Adrenal gland (tissue), 5 donors: ENCODE measurements at regions not wholly inside any gene's neighbourhood (a gene's known extent, or its start where the extent isn't known, plus 50 kb on each side); places are given as distances from the start of the nearest gene placed in this dataset.

ENCODE experiments used
- POLR2A ChIP-seq, 2 donors: fragments of 450-650 bp; IDR thresholded peaks; one replicate each; pipeline ENCODE4 v1.6.1; 2017; ENCODE audit warnings: antibody characterized with exemption in 2 of 2, mild to moderate bottlenecking in 2 of 2, moderate library complexity in 1 of 2
- TF ChIP-seq, protein P1 (sequence below), 6 experiments: fragments of 450-650 bp in 4 of 6; fragments of 200-600 bp in 2 of 6; sonication (generic) in 1 of 6; IDR thresholded peaks; 1 replicate in 5 of 6; 2 replicates in 1 of 6; pipeline versions ENCODE4 v1.5.1 to v1.8.0; 2016 to 2021; ENCODE audit warnings: antibody characterized with exemption in 6 of 6, mild to moderate bottlenecking in 2 of 6, moderate library complexity in 1 of 6
- donor health status: DM: no; HTN: no; CAD: no.

DNA sequence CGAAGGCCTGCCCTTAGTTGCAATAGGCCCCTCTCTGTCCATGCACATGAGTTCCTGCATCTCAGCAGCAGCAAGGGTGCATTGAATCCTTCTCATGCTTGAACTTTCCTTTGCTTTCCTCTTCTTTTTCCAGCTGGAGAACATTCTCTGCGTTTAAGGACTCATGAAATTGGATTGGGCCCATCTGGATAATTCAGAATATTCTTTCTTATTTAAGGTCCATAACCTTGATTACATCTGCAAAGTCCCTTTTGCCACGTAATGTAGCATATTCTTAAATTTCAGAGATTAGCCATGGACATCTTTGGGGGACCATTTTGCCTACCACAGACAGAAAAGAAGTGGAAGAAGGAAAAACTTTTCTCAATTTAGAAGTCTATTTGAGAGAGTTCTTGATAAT, 159.7 kb upstream of the C21orf91 start:
- TF ChIP-seq, protein P1, sequence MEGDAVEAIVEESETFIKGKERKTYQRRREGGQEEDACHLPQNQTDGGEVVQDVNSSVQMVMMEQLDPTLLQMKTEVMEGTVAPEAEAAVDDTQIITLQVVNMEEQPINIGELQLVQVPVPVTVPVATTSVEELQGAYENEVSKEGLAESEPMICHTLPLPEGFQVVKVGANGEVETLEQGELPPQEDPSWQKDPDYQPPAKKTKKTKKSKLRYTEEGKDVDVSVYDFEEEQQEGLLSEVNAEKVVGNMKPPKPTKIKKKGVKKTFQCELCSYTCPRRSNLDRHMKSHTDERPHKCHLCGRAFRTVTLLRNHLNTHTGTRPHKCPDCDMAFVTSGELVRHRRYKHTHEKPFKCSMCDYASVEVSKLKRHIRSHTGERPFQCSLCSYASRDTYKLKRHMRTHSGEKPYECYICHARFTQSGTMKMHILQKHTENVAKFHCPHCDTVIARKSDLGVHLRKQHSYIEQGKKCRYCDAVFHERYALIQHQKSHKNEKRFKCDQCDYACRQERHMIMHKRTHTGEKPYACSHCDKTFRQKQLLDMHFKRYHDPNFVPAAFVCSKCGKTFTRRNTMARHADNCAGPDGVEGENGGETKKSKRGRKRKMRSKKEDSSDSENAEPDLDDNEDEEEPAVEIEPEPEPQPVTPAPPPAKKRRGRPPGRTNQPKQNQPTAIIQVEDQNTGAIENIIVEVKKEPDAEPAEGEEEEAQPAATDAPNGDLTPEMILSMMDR (IDR thresholded peaks at IDR 0.05) = no peak
- TF ChIP-seq POLR2A (IDR thresholded peaks at IDR 0.05) = no peak
